ENCODE measurements at regions not wholly inside any gene's neighbourhood (a gene's known extent, or its start where the extent isn't known, plus 50 kb on each side); places are given as distances from the start of the nearest gene placed in this dataset.

- TF ChIP-seq CREM (IDR thresholded peaks at IDR 0.05; ENCODE audit: low read depth) = no peak
- no peak for TF ChIP-seq SRF (IDR thresholded peaks at IDR 0.05; ENCODE audit: low read depth in 2 of 2, low read length in 2 of 2)
- no peak for TF ChIP-seq POLR2AphosphoS5 (IDR thresholded peaks at IDR 0.05; ENCODE audit: low read length)
- no peak for TF ChIP-seq CTCF (IDR thresholded peaks at IDR 0.05 in 2 of 3, conservative IDR thresholded peaks at IDR 0.05 in 1 of 3; ENCODE audit: control insufficient read depth in 2 of 3, extremely low read depth in 1 of 3, insufficient read depth in 1 of 3, low read depth in 3 of 3, low read length in 3 of 3)
- TF ChIP-seq FOXK2 (IDR thresholded peaks at IDR 0.05) = no peak
- TF ChIP-seq PBX3 (IDR thresholded peaks at IDR 0.05; ENCODE audit: insufficient replicate concordance, low read depth, low read length) = no peak
- TF ChIP-seq DPF2 (IDR thresholded peaks at IDR 0.05) = no peak
- TF ChIP-seq ESRRA (IDR thresholded peaks at IDR 0.05; ENCODE audit: low read length) = no peak
- TF ChIP-seq POLR2A (IDR thresholded peaks at IDR 0.05; ENCODE audit: low read depth, low read length) = no peak
- TF ChIP-seq CHD2 (IDR thresholded peaks at IDR 0.05; ENCODE audit: borderline replicate concordance, low read depth, low read length) = no peak
Measured at GRCh38 chr3:28703843-28704242, 355.2 kb upstream of the AZI2 start.

Data from GM12878 (cell line).